Keratinocyte (primary cell): ENCODE measurements at regions not wholly inside any gene's neighbourhood (a gene's known extent, or its start where the extent isn't known, plus 50 kb on each side); places are given as distances from the start of the nearest gene placed in this dataset.

ENCODE experiments used
- DNase-seq: peaks from one replicate; pipeline ENCODE4 v3.0.0-alpha.2; 2011; ENCODE audit warnings: low read depth, missing footprints, low spot score
- FAIRE-seq: peaks from 2 replicates; lab custom pipeline; 2011; peaks lifted over from hg19 to GRCh38; lab: Jason Lieb, UNC
- H2AFZ ChIP-seq: 2 replicates; pipeline ENCODE4 v1.6.0; 2012; ENCODE audit warnings: low read length, control low read depth, inconsistent platforms; ENCODE audit not compliant: control insufficient read depth
- H3K27ac ChIP-seq: 2 replicates; pipeline ENCODE4 v1.5.1; 2011; ENCODE audit warnings: low read length; ENCODE audit not compliant: control insufficient read depth, insufficient read depth
- H3K27me3 ChIP-seq: 3 replicates; pipeline ENCODE4 v1.6.0; 2011; ENCODE audit warnings: low read length; ENCODE audit not compliant: control insufficient read depth, insufficient read depth; ENCODE audit errors: extremely low read depth
- H3K36me3 ChIP-seq, 2 experiments: 2 replicates in 1 of 2; 3 replicates in 1 of 2; pipeline ENCODE4 v1.5.1; 2011; ENCODE audit warnings: low read length in 2 of 2, mild to moderate bottlenecking in 1 of 2; ENCODE audit not compliant: control insufficient read depth in 2 of 2, insufficient read depth in 2 of 2; ENCODE audit errors: extremely low read depth in 1 of 2
- H3K4me1 ChIP-seq: 3 replicates; pipeline ENCODE4 v1.5.1; 2011; ENCODE audit warnings: low read length; ENCODE audit not compliant: control insufficient read depth, insufficient read depth; ENCODE audit errors: extremely low read depth
- H3K4me2 ChIP-seq: 3 replicates; pipeline ENCODE4 v1.6.0; 2011; ENCODE audit warnings: low read depth, low read length; ENCODE audit not compliant: control insufficient read depth, insufficient read depth; ENCODE audit errors: extremely low read depth
- H3K4me3 ChIP-seq, 3 experiments: fragments of 200-600 bp in 1 of 3; sonication (generic) in 1 of 3; 2 replicates in 2 of 3; 3 replicates in 1 of 3; pipeline ENCODE4 v1.5.1; 2011 to 2016; ENCODE audit warnings: low read length in 3 of 3, mild to moderate bottlenecking in 3 of 3, control low read depth in 2 of 3, inconsistent platforms in 1 of 3, low read depth in 1 of 3, mixed read lengths in 1 of 3, mixed run types in 1 of 3, moderate library complexity in 1 of 3; ENCODE audit not compliant: control insufficient read depth in 2 of 3, insufficient read depth in 2 of 3; ENCODE audit errors: extremely low read depth in 1 of 3
- H3K79me2 ChIP-seq: 2 replicates; pipeline ENCODE4 v1.6.0; 2012; ENCODE audit warnings: low read length; ENCODE audit not compliant: control insufficient read depth, insufficient read depth
- H3K9ac ChIP-seq: 3 replicates; pipeline ENCODE4 v1.6.0; 2011; ENCODE audit warnings: low read length; ENCODE audit not compliant: control insufficient read depth, insufficient read depth; ENCODE audit errors: extremely low read depth
- H3K9me1 ChIP-seq: 3 replicates; pipeline ENCODE4 v1.6.0; 2011; ENCODE audit warnings: low read length; ENCODE audit not compliant: control insufficient read depth, insufficient read depth; ENCODE audit errors: extremely low read depth
- H3K9me3 ChIP-seq: 2 replicates; pipeline ENCODE4 v1.5.1; 2012; ENCODE audit warnings: low read depth, low read length; ENCODE audit not compliant: control insufficient read depth
- H4K20me1 ChIP-seq: 3 replicates; pipeline ENCODE4 v1.6.0; 2011; ENCODE audit warnings: low read length; ENCODE audit not compliant: control insufficient read depth, insufficient read depth; ENCODE audit errors: extremely low read depth
- CTCF ChIP-seq, 3 experiments: IDR thresholded peaks in 1 of 3; conservative IDR thresholded peaks in 1 of 3; optimal IDR thresholded peaks in 1 of 3; 2 replicates in 2 of 3; 3 replicates in 1 of 3; pipeline versions ENCODE3 to v1.5.1; 2011; ENCODE audit warnings: low read length in 3 of 3, mild to moderate bottlenecking in 3 of 3, moderate library complexity in 2 of 3, control low read depth in 1 of 3, inconsistent platforms in 1 of 3; ENCODE audit not compliant: insufficient read depth in 2 of 3; ENCODE audit errors: extremely low read depth in 1 of 3
- EZH2 ChIP-seq: IDR thresholded peaks from one replicate; pipeline ENCODE4 v1.6.1; 2012; ENCODE audit warnings: inconsistent platforms, mild to moderate bottlenecking, low read length, moderate library complexity
- dilution Hi-C: fragments of 300-500 bp; cut with MboI; formaldehyde crosslinking; loops from one replicate; pipeline ENCODE4 v1.7.0; 2020; ENCODE audit warnings: low sequenced_read_pairs; ENCODE audit not compliant: extremely low pct_ligation_motif_present

- H3K27me3 ChIP-seq = no peaks in the 10 kb centered on the region
- FAIRE-seq (peak; percentile 89), DNase-seq (peak; percentile 38)
- H4K20me1 ChIP-seq = no peaks in the 10 kb centered on the region
- peak overlapping the region; percentile 43 for H3K9ac ChIP-seq
- peak overlapping the region; percentile 82 for H3K4me2 ChIP-seq
- H3K4me1 ChIP-seq = peaks cover 26% of the 10 kb centered on the region
- H3K79me2 ChIP-seq = no peaks in the 10 kb centered on the region
- peak overlapping the region; percentile 52 for H2AFZ ChIP-seq
- H3K9me3 ChIP-seq = no peaks in the 10 kb centered on the region
- dilution Hi-C loops = no loop called here
- no peaks in the 10 kb centered on the region for H3K36me3 ChIP-seq
- no peaks in the 10 kb centered on the region for H3K9me1 ChIP-seq
- peak overlapping the region in 2 of 3 experiments; percentile 7 to 39 for H3K4me3 ChIP-seq
- TF ChIP-seq EZH2 (no peak), CTCF (optimal IDR thresholded peaks at IDR 0.05 in 1 of 3, IDR thresholded peaks at IDR 0.05 in 1 of 3, conservative IDR thresholded peaks at IDR 0.05 in 1 of 3; ENCODE audit: extremely low read depth in 1 of 3, insufficient read depth in 2 of 3, low read length in 3 of 3) (no peak)
- H3K27ac ChIP-seq = peak overlapping the region; percentile 82
These were observed 263.2 kb downstream of the DHX15 start for GRCh38 chr4:24321131-24321530.

- dilution Hi-C loops = no loop called here
- Histone ChIP-seq H3K27me3 (no peaks in the 10 kb centered on the region), H3K27ac (no peak overlapping the region), H3K9me1 (no peaks in the 10 kb centered on the region), H3K4me3 (no peak overlapping the region), H3K4me2 (no peak overlapping the region), H3K4me1 (peaks cover 26% of the 10 kb centered on the region), H4K20me1 (no peaks in the 10 kb centered on the region), H3K9me3 (no peaks in the 10 kb centered on the region), H3K9ac (no peak overlapping the region), H3K36me3 (no peaks in the 10 kb centered on the region), H2AFZ (no peak overlapping the region), H3K79me2 (no peaks in the 10 kb centered on the region)
- no peak for DNase-seq
- no peak for TF ChIP-seq EZH2
- TF ChIP-seq CTCF (optimal IDR thresholded peaks at IDR 0.05 in 1 of 3, IDR thresholded peaks at IDR 0.05 in 1 of 3, conservative IDR thresholded peaks at IDR 0.05 in 1 of 3; ENCODE audit: extremely low read depth in 1 of 3, insufficient read depth in 2 of 3, low read length in 3 of 3) = no peak
- FAIRE-seq = no peak
These were observed 265.0 kb downstream of the DHX15 start for GRCh38 chr4:24319387-24319786.
